ENCODE measurements at regions not wholly inside any gene's neighbourhood (a gene's known extent, or its start where the extent isn't known, plus 50 kb on each side); places are given as distances from the start of the nearest gene placed in this dataset.
"Not testable (repeated sequence)": the region's sequence is repeated elsewhere in the genome, so short reads cannot be mapped to it uniquely, and the experiment has no call there.

- Mint-ChIP-seq H3K27me3 (ENCODE audit: low read depth) (no peaks in the 10 kb centered on the region), H3K4me1 (no peaks in the 10 kb centered on the region), H3K4me3 (no peak overlapping the region), H3K27ac (ENCODE audit: unreplicated experiment) (no peak overlapping the region), H3K36me3 (ENCODE audit: low read depth) (no peaks in the 10 kb centered on the region), H3K9me3 (peaks cover 4% of the 10 kb centered on the region)
- no peak for DNase-seq (ENCODE audit: low read depth, low spot score)
- TF ChIP-seq CTCF (conservative IDR thresholded peaks at IDR 0.05): no peak
Measured at GRCh38 chr4:91887926-91888325, 415.8 kb upstream of the GRID2 start.

GRCh38 chr4:91891217-91891616, 412.5 kb upstream of the GRID2 start:
- DNase-seq (ENCODE audit: low read depth, low spot score); H3K27me3 Mint-ChIP-seq (ENCODE audit: low read depth): not testable (repeated sequence)

GRCh38 chr4:91894006-91894405, 409.8 kb upstream of the GRID2 start:
- H3K9me3 Mint-ChIP-seq: peaks cover 4% of the 10 kb centered on the region
- no peaks in the 10 kb centered on the region for H3K27me3 Mint-ChIP-seq (ENCODE audit: low read depth)
- H3K27ac Mint-ChIP-seq (ENCODE audit: unreplicated experiment): no peak overlapping the region
- no peak overlapping the region for H3K4me3 Mint-ChIP-seq
- no peak for TF ChIP-seq CTCF (conservative IDR thresholded peaks at IDR 0.05)
- DNase-seq (ENCODE audit: low read depth, low spot score): no peak
- no peaks in the 10 kb centered on the region for H3K4me1 Mint-ChIP-seq
- H3K36me3 Mint-ChIP-seq (ENCODE audit: low read depth): no peaks in the 10 kb centered on the region

More at GRCh38 chr4:91891217-91891616, 412.5 kb upstream of the GRID2 start:
- H3K9me3 Mint-ChIP-seq; H3K36me3 Mint-ChIP-seq (ENCODE audit: low read depth); H3K27ac Mint-ChIP-seq (ENCODE audit: unreplicated experiment); H3K4me1 Mint-ChIP-seq; H3K4me3 Mint-ChIP-seq: not testable (repeated sequence)

GRCh38 chr4:91904556-91904955, 399.2 kb upstream of the GRID2 start:
- TF ChIP-seq CTCF (conservative IDR thresholded peaks at IDR 0.05): no peak
- Mint-ChIP-seq H3K27me3 (ENCODE audit: low read depth) (no peaks in the 10 kb centered on the region), H3K4me3 (no peak overlapping the region), H3K27ac (ENCODE audit: unreplicated experiment) (no peak overlapping the region), H3K36me3 (ENCODE audit: low read depth) (no peaks in the 10 kb centered on the region), H3K4me1 (no peaks in the 10 kb centered on the region), H3K9me3 (no peaks in the 10 kb centered on the region)
- DNase-seq (ENCODE audit: low read depth, low spot score): no peak

- Mint-ChIP-seq H3K4me3 (no peak overlapping the region), H3K27ac (ENCODE audit: unreplicated experiment) (no peak overlapping the region), H3K36me3 (ENCODE audit: low read depth) (no peaks in the 10 kb centered on the region), H3K27me3 (ENCODE audit: low read depth) (no peaks in the 10 kb centered on the region), H3K9me3 (no peaks in the 10 kb centered on the region), H3K4me1 (no peaks in the 10 kb centered on the region)
- DNase-seq (ENCODE audit: low read depth, low spot score): no peak
- no peak for TF ChIP-seq CTCF (conservative IDR thresholded peaks at IDR 0.05)
Measured at GRCh38 chr4:91909963-91910362, 393.8 kb upstream of the GRID2 start.

- TF ChIP-seq CTCF (conservative IDR thresholded peaks at IDR 0.05): no peak
- Mint-ChIP-seq H3K36me3 (ENCODE audit: low read depth) (no peaks in the 10 kb centered on the region), H3K27ac (ENCODE audit: unreplicated experiment) (no peak overlapping the region)
Measured at GRCh38 chr4:91914176-91914804, 389.5 kb upstream of the GRID2 start.

More at GRCh38 chr4:91914176-91914804, 389.5 kb upstream of the GRID2 start:
- Mint-ChIP-seq H3K9me3 (no peaks in the 10 kb centered on the region), H3K27me3 (ENCODE audit: low read depth) (no peaks in the 10 kb centered on the region), H3K4me1 (no peaks in the 10 kb centered on the region), H3K4me3 (no peak overlapping the region)
- no peak for DNase-seq (ENCODE audit: low read depth, low spot score)

Data from neural crest cell (in vitro differentiated cells).